WTC11 (cell line): ENCODE measurements at regions not wholly inside any gene's neighbourhood (a gene's known extent, or its start where the extent isn't known, plus 50 kb on each side); places are given as distances from the start of the nearest gene placed in this dataset.

Experiments used
- ATAC-seq: fragments of 200-7000 bp; cut with Tn5 transposase; 2 replicates; pipeline ENCODE4 v1.10.0; 2021; ENCODE audit warnings: mild to moderate bottlenecking, moderate library complexity
- CTCF ChIA-PET: fragments of 300-600 bp; sonication (Branson Sonifier 250); formaldehyde crosslinking; loops from one replicate; lab custom pipeline; 2021; ENCODE audit warnings: antibody characterized with exemption; lab: Charles Lee
- POLR2A ChIA-PET: fragments of 350-600 bp; sonication (Branson Sonifier 250); formaldehyde crosslinking; loops from one replicate; lab custom pipeline; 2021; ENCODE audit warnings: antibody characterized with exemption; lab: Charles Lee
- DNase-seq: peaks from one replicate; pipeline ENCODE4 v3.0.0; 2021; ENCODE audit warnings: low spot score
- H3K27ac Mint-ChIP-seq: 2 replicates; pipeline ENCODE4 v1.8.0; 2021; ENCODE audit warnings: mixed read lengths
- H3K27me3 Mint-ChIP-seq: 2 replicates; pipeline ENCODE4 v1.8.0; 2021; ENCODE audit warnings: low read depth, mild to moderate bottlenecking, moderate library complexity, mixed read lengths
- H3K36me3 Mint-ChIP-seq: 2 replicates; pipeline ENCODE4 v1.8.0; 2021; ENCODE audit warnings: mixed read lengths
- H3K4me1 Mint-ChIP-seq: 2 replicates; pipeline ENCODE4 v1.8.0; 2022; ENCODE audit warnings: mixed read lengths
- H3K4me3 Mint-ChIP-seq: 2 replicates; pipeline ENCODE4 v1.8.0; 2021; ENCODE audit warnings: mild to moderate bottlenecking, moderate library complexity, mixed read lengths
- H3K9me3 Mint-ChIP-seq: 2 replicates; pipeline ENCODE4 v1.8.0; 2021; ENCODE audit warnings: mixed read lengths
- CREM ChIP-seq: sonication (generic); formaldehyde crosslinking; IDR thresholded peaks from 2 replicates; pipeline ENCODE4 v1.8.1; 2022; ENCODE audit warnings: mild to moderate bottlenecking, missing genetic modification reagents, moderate library complexity
- ELF4 ChIP-seq: sonication (generic); formaldehyde crosslinking; IDR thresholded peaks from 2 replicates; pipeline ENCODE4 v1.8.1; 2022; ENCODE audit warnings: low read depth, mild to moderate bottlenecking, moderate library complexity, missing genetic modification reagents
- JAZF1 ChIP-seq: fragments of 250-450 bp; sonication (Bioruptor Pico); IDR thresholded peaks from 2 replicates; pipeline ENCODE4 v1.9.0; 2021; ENCODE audit warnings: moderate library complexity, mild to moderate bottlenecking, inconsistent platforms
- JUN ChIP-seq: sonication (generic); formaldehyde crosslinking; IDR thresholded peaks from 2 replicates; pipeline ENCODE4 v1.8.0; 2023; ENCODE audit warnings: mild to moderate bottlenecking, missing genetic modification reagents
- NFE2L1 ChIP-seq: sonication (generic); formaldehyde crosslinking; IDR thresholded peaks from 2 replicates; pipeline ENCODE4 v1.8.1; 2023; ENCODE audit warnings: missing genetic modification reagents
- NR3C1 ChIP-seq: sonication (generic); formaldehyde crosslinking; conservative IDR thresholded peaks from 2 replicates; pipeline ENCODE4 v1.8.1; 2023; ENCODE audit warnings: low read depth, mild to moderate bottlenecking, missing genetic modification reagents
- SMAD4 ChIP-seq: sonication (generic); formaldehyde crosslinking; IDR thresholded peaks from 2 replicates; pipeline ENCODE4 v1.8.0; 2022; ENCODE audit warnings: mild to moderate bottlenecking, missing genetic modification reagents
- TCF7 ChIP-seq: sonication (generic); formaldehyde crosslinking; IDR thresholded peaks from 2 replicates; pipeline ENCODE4 v1.8.0; 2022; ENCODE audit warnings: mild to moderate bottlenecking, low read depth, missing genetic modification reagents, moderate library complexity
- ZNF138 ChIP-seq: sonication (generic); formaldehyde crosslinking; conservative IDR thresholded peaks from 2 replicates; pipeline ENCODE4 v1.8.1; 2022; ENCODE audit warnings: mild to moderate bottlenecking, moderate library complexity, missing genetic modification reagents
- ZNF219 ChIP-seq: sonication (generic); formaldehyde crosslinking; IDR thresholded peaks from 2 replicates; pipeline ENCODE4 v1.8.0; 2023; ENCODE audit warnings: missing genetic modification reagents, mild to moderate bottlenecking, borderline replicate concordance
- TF ChIP-seq, protein P1 (sequence below): fragments of 250-450 bp; sonication (Bioruptor Pico); IDR thresholded peaks from 2 replicates; pipeline ENCODE4 v1.9.0; 2021; ENCODE audit warnings: mild to moderate bottlenecking
- TF ChIP-seq, protein P2 (sequence below): sonication (generic); formaldehyde crosslinking; conservative IDR thresholded peaks from 2 replicates; pipeline ENCODE4 v1.8.1; 2023; ENCODE audit warnings: mild to moderate bottlenecking, low read depth, missing genetic modification reagents, moderate library complexity
- TF ChIP-seq, protein P3 (sequence below): fragments of 250-450 bp; sonication (Bioruptor Pico); IDR thresholded peaks from 2 replicates; pipeline ENCODE4 v1.9.0; 2021; ENCODE audit warnings: moderate library complexity, mild to moderate bottlenecking, inconsistent platforms, borderline replicate concordance
- TF ChIP-seq, protein P4 (sequence below): sonication (generic); formaldehyde crosslinking; IDR thresholded peaks from 2 replicates; pipeline ENCODE4 v1.8.1; 2023; ENCODE audit warnings: mild to moderate bottlenecking, missing genetic modification reagents, moderate library complexity
- TF ChIP-seq, protein P5 (sequence below): fragments of 250-450 bp; sonication (Bioruptor Pico); IDR thresholded peaks from 2 replicates; pipeline ENCODE4 v1.8.0; 2021; ENCODE audit warnings: mild to moderate bottlenecking
- TF ChIP-seq, protein P6 (sequence below): sonication (generic); formaldehyde crosslinking; IDR thresholded peaks from 2 replicates; pipeline ENCODE4 v1.8.1; 2023; ENCODE audit warnings: mild to moderate bottlenecking, missing genetic modification reagents
- TF ChIP-seq, protein P7 (sequence below): fragments of 250-450 bp; sonication (Bioruptor Pico); conservative IDR thresholded peaks from 2 replicates; pipeline ENCODE4 v1.9.0; 2021; ENCODE audit warnings: mild to moderate bottlenecking

DNA sequence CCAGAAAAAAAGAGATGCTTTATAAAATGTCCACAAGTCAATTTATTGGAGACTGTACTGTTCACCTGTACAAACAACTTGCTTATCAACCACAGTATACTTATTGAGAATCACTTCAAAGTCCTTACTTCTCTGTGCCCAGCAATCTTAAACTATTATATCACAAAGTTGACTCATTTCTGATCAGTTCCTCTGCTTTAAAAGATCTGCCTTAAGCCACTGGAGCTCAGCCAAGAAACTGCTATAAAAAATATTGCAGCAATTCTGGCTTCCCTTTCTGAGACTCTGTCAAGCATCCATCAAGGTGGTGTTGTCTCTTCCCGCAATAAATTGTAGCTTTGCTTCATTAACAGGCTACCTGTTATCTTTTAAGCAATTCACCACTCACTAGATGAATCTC lies 375.2 kb upstream of the SPHKAP start (continued):
- TF ChIP-seq, protein P1, sequence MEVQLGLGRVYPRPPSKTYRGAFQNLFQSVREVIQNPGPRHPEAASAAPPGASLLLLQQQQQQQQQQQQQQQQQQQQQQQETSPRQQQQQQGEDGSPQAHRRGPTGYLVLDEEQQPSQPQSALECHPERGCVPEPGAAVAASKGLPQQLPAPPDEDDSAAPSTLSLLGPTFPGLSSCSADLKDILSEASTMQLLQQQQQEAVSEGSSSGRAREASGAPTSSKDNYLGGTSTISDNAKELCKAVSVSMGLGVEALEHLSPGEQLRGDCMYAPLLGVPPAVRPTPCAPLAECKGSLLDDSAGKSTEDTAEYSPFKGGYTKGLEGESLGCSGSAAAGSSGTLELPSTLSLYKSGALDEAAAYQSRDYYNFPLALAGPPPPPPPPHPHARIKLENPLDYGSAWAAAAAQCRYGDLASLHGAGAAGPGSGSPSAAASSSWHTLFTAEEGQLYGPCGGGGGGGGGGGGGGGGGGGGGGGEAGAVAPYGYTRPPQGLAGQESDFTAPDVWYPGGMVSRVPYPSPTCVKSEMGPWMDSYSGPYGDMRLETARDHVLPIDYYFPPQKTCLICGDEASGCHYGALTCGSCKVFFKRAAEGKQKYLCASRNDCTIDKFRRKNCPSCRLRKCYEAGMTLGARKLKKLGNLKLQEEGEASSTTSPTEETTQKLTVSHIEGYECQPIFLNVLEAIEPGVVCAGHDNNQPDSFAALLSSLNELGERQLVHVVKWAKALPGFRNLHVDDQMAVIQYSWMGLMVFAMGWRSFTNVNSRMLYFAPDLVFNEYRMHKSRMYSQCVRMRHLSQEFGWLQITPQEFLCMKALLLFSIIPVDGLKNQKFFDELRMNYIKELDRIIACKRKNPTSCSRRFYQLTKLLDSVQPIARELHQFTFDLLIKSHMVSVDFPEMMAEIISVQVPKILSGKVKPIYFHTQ = no peak
- TF ChIP-seq JAZF1 (CRISPR knock-in tag) (no peak), NR3C1 (CRISPR knock-in tag) (no peak), ZNF219 (CRISPR knock-in tag) (no peak)
- TF ChIP-seq, protein P2, sequence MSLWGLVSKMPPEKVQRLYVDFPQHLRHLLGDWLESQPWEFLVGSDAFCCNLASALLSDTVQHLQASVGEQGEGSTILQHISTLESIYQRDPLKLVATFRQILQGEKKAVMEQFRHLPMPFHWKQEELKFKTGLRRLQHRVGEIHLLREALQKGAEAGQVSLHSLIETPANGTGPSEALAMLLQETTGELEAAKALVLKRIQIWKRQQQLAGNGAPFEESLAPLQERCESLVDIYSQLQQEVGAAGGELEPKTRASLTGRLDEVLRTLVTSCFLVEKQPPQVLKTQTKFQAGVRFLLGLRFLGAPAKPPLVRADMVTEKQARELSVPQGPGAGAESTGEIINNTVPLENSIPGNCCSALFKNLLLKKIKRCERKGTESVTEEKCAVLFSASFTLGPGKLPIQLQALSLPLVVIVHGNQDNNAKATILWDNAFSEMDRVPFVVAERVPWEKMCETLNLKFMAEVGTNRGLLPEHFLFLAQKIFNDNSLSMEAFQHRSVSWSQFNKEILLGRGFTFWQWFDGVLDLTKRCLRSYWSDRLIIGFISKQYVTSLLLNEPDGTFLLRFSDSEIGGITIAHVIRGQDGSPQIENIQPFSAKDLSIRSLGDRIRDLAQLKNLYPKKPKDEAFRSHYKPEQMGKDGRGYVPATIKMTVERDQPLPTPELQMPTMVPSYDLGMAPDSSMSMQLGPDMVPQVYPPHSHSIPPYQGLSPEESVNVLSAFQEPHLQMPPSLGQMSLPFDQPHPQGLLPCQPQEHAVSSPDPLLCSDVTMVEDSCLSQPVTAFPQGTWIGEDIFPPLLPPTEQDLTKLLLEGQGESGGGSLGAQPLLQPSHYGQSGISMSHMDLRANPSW (CRISPR knock-in tag) = no peak
- TF ChIP-seq, protein P3, sequence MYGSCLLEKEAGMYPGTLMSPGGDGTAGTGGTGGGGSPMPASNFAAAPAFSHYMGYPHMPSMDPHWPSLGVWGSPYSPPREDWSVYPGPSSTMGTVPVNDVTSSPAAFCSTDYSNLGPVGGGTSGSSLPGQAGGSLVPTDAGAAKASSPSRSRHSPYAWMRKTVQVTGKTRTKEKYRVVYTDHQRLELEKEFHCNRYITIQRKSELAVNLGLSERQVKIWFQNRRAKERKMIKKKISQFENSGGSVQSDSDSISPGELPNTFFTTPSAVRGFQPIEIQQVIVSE (CRISPR knock-in tag) = no peak
- TF ChIP-seq, all 79 proteins: peak for 0

DNA sequence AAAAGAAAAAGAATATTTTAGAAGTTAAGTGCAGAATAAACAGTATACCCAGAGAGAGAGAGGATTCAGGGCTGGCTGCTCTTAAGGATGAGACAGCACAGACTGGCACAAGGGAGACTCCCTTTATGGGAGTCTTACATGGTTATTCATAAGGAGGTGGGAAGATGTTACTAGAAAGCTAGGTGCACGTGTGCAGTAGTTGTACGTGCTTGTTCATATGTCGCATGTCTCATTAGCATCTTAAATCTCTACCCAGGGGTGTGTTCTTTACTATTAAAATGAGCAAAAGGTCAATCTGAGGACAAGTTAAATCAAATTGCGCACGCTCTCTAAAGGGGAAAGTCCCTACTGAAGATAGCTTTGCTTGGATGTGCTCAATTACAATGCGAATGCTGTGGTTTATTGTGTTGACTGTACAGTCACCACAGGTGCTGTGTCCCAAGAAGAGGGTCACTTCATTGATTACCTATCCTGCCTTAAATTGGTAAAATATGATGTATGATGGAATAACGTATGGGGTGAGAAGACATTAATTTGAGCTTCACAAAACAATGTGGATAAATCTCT lies 368.0 kb upstream of the SPHKAP start:
- CTCF ChIA-PET = no interaction called here
- peaks cover 38% of the 10 kb centered on the region for H3K9me3 Mint-ChIP-seq
- H3K27me3 Mint-ChIP-seq = no peaks in the 10 kb centered on the region
- H3K27ac Mint-ChIP-seq = no peak overlapping the region
- no peak for ATAC-seq
- TF ChIP-seq, protein P4, sequence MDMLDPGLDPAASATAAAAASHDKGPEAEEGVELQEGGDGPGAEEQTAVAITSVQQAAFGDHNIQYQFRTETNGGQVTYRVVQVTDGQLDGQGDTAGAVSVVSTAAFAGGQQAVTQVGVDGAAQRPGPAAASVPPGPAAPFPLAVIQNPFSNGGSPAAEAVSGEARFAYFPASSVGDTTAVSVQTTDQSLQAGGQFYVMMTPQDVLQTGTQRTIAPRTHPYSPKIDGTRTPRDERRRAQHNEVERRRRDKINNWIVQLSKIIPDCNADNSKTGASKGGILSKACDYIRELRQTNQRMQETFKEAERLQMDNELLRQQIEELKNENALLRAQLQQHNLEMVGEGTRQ = no peak
- H3K4me3 Mint-ChIP-seq = no peak overlapping the region
- POLR2A ChIA-PET = no interaction called here
- peaks cover 16% of the 10 kb centered on the region for H3K36me3 Mint-ChIP-seq
- no peak for DNase-seq
- no peaks in the 10 kb centered on the region for H3K4me1 Mint-ChIP-seq

DNA sequence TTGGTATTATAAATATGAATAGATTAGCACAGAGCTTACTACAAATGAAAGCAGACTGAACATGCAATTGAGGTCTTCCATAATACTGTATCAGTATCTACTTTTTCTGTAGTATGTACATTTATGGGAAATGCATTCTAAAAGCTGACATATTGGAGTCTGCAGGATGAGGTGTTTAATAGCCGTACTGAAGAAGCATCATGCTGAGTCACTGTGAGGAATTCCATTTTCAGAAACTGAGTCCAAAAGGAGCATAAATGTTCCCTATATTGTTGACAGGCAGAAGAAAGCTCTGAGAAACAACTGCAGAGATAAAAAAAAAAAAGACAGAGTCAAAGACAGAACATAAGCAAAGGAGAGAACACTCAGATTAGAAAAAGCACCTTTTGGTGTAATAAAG lies 366.7 kb upstream of the SPHKAP start:
- H3K36me3 Mint-ChIP-seq = peaks cover 16% of the 10 kb centered on the region
- ChIA-PET CTCF (no interaction called here), POLR2A (no interaction called here)
- no peak overlapping the region for H3K4me3 Mint-ChIP-seq
- no peaks in the 10 kb centered on the region for H3K4me1 Mint-ChIP-seq
- DNase-seq (no peak), ATAC-seq (no peak)
- no peaks in the 10 kb centered on the region for H3K27me3 Mint-ChIP-seq
- no peak for TF ChIP-seq TCF7 (CRISPR knock-in tag)
- no peak for TF ChIP-seq SMAD4 (CRISPR knock-in tag)
- no peak for TF ChIP-seq ZNF138 (CRISPR knock-in tag)
- no peak for TF ChIP-seq JUN
- TF ChIP-seq JAZF1 (CRISPR knock-in tag) = no peak
- TF ChIP-seq, protein P3 (CRISPR knock-in tag) = no peak
- TF ChIP-seq ELF4 (CRISPR knock-in tag) = no peak
- TF ChIP-seq, protein P5, sequence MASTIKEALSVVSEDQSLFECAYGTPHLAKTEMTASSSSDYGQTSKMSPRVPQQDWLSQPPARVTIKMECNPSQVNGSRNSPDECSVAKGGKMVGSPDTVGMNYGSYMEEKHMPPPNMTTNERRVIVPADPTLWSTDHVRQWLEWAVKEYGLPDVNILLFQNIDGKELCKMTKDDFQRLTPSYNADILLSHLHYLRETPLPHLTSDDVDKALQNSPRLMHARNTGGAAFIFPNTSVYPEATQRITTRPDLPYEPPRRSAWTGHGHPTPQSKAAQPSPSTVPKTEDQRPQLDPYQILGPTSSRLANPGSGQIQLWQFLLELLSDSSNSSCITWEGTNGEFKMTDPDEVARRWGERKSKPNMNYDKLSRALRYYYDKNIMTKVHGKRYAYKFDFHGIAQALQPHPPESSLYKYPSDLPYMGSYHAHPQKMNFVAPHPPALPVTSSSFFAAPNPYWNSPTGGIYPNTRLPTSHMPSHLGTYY (CRISPR knock-in tag) = no peak
- TF ChIP-seq, protein P6, sequence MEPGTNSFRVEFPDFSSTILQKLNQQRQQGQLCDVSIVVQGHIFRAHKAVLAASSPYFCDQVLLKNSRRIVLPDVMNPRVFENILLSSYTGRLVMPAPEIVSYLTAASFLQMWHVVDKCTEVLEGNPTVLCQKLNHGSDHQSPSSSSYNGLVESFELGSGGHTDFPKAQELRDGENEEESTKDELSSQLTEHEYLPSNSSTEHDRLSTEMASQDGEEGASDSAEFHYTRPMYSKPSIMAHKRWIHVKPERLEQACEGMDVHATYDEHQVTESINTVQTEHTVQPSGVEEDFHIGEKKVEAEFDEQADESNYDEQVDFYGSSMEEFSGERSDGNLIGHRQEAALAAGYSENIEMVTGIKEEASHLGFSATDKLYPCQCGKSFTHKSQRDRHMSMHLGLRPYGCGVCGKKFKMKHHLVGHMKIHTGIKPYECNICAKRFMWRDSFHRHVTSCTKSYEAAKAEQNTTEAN (CRISPR knock-in tag) = no peak
- TF ChIP-seq NFE2L1 (CRISPR knock-in tag) = no peak
- TF ChIP-seq CREM (CRISPR knock-in tag) = no peak
- TF ChIP-seq, protein P7, sequence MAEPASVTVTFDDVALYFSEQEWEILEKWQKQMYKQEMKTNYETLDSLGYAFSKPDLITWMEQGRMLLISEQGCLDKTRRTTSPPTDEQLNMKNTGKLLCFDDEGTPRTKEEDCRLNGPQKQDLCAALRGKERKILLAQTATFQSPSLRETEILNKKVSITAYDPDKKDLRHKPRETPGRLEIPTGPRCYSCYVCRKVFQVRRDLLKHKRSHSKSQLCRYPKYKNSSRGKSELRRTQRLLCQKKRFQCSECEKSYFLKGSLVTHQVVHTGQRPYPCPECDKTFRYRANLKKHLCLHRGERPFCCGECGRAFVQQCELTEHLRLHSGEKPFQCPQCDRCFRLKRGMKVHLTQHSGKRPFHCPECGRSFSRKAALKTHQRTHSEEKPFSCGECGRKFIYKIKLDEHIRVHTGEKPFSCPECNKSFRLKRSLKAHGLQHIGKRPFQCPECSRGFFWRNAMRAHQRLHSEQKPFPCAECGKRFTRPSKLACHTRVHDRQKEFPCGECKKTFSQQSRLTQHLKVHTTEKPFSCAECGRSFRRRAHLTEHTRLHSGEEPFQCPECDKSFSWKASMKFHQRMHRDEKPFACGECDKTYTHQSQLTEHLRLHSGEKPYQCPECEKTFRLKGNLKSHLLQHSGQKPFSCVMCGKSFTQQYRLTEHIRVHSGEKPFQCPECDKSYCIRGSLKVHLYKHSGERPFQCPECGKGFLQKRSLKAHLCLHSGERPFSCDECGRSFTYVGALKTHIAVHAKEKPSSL (CRISPR knock-in tag) = no peak
- H3K27ac Mint-ChIP-seq = no peak overlapping the region
- H3K9me3 Mint-ChIP-seq = peaks cover 35% of the 10 kb centered on the region
